ENCODE measurements at regions not wholly inside any gene's neighbourhood (a gene's known extent, or its start where the extent isn't known, plus 50 kb on each side); places are given as distances from the start of the nearest gene placed in this dataset.

DNA sequence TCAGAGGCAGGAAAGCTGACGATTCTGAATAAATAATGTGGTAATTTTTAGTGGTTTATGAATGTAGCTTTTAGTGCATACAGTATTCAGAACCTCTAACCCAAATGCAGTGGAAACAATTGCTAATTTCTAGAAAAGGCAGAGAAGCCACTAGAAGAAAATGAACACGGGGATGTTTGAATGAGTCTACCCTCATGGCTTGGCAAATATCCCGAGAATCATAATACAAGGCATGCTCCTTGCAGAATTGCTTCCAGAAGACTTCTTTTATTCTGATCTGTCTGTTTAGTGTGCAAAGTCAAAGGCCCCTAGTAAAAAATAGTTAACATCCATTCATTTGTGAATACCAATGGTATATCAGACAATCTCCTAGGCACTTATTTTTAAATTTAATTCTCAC is 246.8 kb downstream of the LMO4 start:
- H3K4me1 ChIP-seq (ENCODE audit: control insufficient read depth in 5 of 5, insufficient read depth in 5 of 5, low read length in 5 of 5): no peaks in the 10 kb centered on the region
- no peak overlapping the region for H3K4me3 ChIP-seq (ENCODE audit: low read depth in 1 of 5, low read length in 5 of 5)
- H3K27me3 ChIP-seq (ENCODE audit: control insufficient read depth in 5 of 5, insufficient read depth in 4 of 5, low read length in 5 of 5): no peaks in the 10 kb centered on the region
- H3K9me3 ChIP-seq (ENCODE audit: control insufficient read depth in 5 of 5, low read length in 5 of 5): no peaks in the 10 kb centered on the region
- no peak overlapping the region for H3K9ac ChIP-seq (ENCODE audit: low read length in 5 of 5)
- no peak overlapping the region for H3K27ac ChIP-seq (ENCODE audit: low read depth, low read length)
- no peaks in the 10 kb centered on the region for H3K36me3 ChIP-seq (ENCODE audit: control insufficient read depth in 5 of 5, insufficient read depth in 5 of 5, low read length in 5 of 5)

DNA sequence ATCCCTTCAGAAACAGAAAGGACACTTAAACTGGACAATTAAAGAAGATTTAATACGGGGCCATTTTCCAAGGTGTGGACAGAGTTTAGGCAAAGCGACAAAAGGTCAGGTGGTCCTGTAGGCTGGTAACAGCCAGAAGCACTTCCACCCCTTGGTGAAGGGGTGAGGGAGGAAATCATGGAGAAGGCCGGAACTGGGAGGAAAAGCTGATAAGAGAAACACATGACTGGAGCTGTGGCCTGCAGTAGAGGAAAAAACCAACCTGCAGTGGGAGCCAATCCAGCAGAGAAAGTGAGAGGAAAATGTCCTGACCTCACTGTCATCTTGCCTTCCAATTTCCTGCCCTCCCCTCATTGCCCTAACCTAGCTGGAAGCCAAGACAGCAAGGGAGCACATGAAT is 249.8 kb downstream of the LMO4 start:
- H3K4me1 ChIP-seq (ENCODE audit: control insufficient read depth in 5 of 5, insufficient read depth in 5 of 5, low read length in 5 of 5): no peaks in the 10 kb centered on the region
- H3K9me3 ChIP-seq (ENCODE audit: control insufficient read depth in 5 of 5, low read length in 5 of 5): no peaks in the 10 kb centered on the region

DNA sequence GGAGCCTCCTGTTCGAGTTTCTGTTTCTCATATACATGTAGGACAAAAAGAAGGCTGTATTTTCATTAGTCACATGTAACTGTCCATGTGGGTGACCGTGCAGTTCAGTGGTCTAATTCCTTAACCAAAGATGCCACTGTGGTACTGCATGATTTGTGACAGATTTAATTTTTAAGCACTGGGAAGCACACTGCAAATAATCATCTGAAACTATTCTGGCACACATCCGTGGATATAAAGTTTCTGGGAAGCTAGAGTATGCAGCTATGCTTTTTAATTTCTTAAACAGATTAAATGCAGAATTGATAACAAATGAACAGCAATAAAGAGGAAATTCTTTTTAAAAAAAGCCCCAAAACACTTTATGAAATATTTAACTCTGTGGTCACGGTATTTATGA is 254.8 kb downstream of the LMO4 start:
- H3K9ac ChIP-seq (ENCODE audit: low read length in 5 of 5): no peak overlapping the region
- no peak overlapping the region for H3K27ac ChIP-seq (ENCODE audit: low read depth, low read length)
- no peaks in the 10 kb centered on the region for H3K27me3 ChIP-seq (ENCODE audit: control insufficient read depth in 5 of 5, insufficient read depth in 4 of 5, low read length in 5 of 5)
- H3K4me3 ChIP-seq (ENCODE audit: low read depth in 1 of 5, low read length in 5 of 5): no peak overlapping the region
- no peaks in the 10 kb centered on the region for H3K9me3 ChIP-seq (ENCODE audit: control insufficient read depth in 5 of 5, low read length in 5 of 5)
- H3K4me1 ChIP-seq (ENCODE audit: control insufficient read depth in 5 of 5, insufficient read depth in 5 of 5, low read length in 5 of 5): no peaks in the 10 kb centered on the region
- H3K36me3 ChIP-seq (ENCODE audit: control insufficient read depth in 5 of 5, insufficient read depth in 5 of 5, low read length in 5 of 5): no peaks in the 10 kb centered on the region

More for the DNA sequence above, 249.8 kb downstream of the LMO4 start:
- Histone ChIP-seq H3K4me3 (ENCODE audit: low read depth in 1 of 5, low read length in 5 of 5) (no peak overlapping the region), H3K27ac (ENCODE audit: low read depth, low read length) (no peak overlapping the region), H3K27me3 (ENCODE audit: control insufficient read depth in 5 of 5, insufficient read depth in 4 of 5, low read length in 5 of 5) (no peaks in the 10 kb centered on the region), H3K36me3 (ENCODE audit: control insufficient read depth in 5 of 5, insufficient read depth in 5 of 5, low read length in 5 of 5) (no peaks in the 10 kb centered on the region), H3K9ac (ENCODE audit: low read length in 5 of 5) (no peak overlapping the region)

DNA sequence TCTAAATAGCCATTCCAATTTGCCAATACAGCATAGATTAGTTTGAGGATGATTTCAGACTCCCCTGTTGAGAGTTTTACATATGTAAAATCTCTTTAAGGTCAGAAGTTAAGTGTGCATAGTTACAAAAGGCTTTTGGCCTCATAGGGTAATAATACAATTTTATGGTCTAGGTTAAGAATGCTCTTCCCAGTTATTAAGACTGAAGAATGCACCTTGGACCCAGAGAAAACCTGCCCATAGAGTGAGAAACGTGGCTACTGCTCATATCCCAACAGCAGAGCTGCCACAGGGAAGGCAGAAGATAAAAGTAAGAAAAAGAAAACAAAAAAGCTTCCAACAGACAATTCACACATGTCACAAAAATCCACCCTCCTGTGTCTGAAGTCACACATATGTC is 255.9 kb downstream of the LMO4 start:
- Histone ChIP-seq H3K27me3 (ENCODE audit: control insufficient read depth in 5 of 5, insufficient read depth in 4 of 5, low read length in 5 of 5) (no peaks in the 10 kb centered on the region), H3K4me3 (ENCODE audit: low read depth in 1 of 5, low read length in 5 of 5) (no peak overlapping the region), H3K9me3 (ENCODE audit: control insufficient read depth in 5 of 5, low read length in 5 of 5) (no peaks in the 10 kb centered on the region), H3K4me1 (ENCODE audit: control insufficient read depth in 5 of 5, insufficient read depth in 5 of 5, low read length in 5 of 5) (no peaks in the 10 kb centered on the region), H3K9ac (ENCODE audit: low read length in 5 of 5) (no peak overlapping the region), H3K27ac (ENCODE audit: low read depth, low read length) (no peak overlapping the region), H3K36me3 (ENCODE audit: control insufficient read depth in 5 of 5, insufficient read depth in 5 of 5, low read length in 5 of 5) (no peaks in the 10 kb centered on the region)

DNA sequence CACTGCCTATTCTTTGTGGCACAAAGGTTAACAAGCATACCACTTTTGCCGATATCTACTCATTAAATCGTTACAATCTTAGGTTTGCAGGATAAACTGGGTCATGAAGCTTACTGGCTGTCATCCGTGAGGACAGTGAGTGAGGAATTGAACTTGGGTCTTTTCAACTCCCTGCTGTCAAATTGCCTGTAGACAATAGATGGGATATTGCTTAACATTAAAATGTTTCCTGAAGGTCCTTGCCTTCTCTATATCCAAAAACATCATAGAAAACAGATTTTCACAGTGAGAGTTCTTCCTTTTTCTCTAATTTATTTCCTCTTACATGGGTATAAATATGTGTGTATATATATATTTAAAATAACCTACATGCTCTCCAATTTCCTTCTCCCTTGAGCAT is 257.8 kb downstream of the LMO4 start:
- Histone ChIP-seq H3K27ac (ENCODE audit: low read depth, low read length) (no peak overlapping the region), H3K9me3 (ENCODE audit: control insufficient read depth in 5 of 5, low read length in 5 of 5) (no peaks in the 10 kb centered on the region), H3K4me1 (ENCODE audit: control insufficient read depth in 5 of 5, insufficient read depth in 5 of 5, low read length in 5 of 5) (no peaks in the 10 kb centered on the region), H3K36me3 (ENCODE audit: control insufficient read depth in 5 of 5, insufficient read depth in 5 of 5, low read length in 5 of 5) (no peaks in the 10 kb centered on the region), H3K9ac (ENCODE audit: low read length in 5 of 5) (no peak overlapping the region), H3K27me3 (ENCODE audit: control insufficient read depth in 5 of 5, insufficient read depth in 4 of 5, low read length in 5 of 5) (no peaks in the 10 kb centered on the region), H3K4me3 (ENCODE audit: low read depth in 1 of 5, low read length in 5 of 5) (no peak overlapping the region)

DNA sequence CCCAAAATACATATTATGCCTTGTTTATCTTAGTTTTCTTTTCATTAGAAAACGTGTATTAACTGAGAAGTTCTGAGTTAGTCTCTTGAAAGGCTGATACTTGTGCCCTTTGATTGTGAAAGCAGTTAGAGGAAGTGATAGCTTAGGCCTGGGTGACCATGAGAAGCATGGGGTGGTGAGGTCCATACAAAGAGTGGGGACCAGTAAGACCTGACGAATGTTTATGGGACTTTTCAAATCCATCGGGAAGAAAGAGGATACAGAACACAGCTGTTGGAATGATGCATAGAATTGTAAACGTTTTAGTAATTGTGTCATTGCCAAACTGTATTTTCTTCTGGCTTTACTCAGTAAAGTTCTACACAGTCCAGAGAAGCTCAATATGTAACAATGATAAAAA is 259.8 kb downstream of the LMO4 start:
- Histone ChIP-seq H3K9me3 (ENCODE audit: control insufficient read depth in 5 of 5, low read length in 5 of 5) (no peaks in the 10 kb centered on the region), H3K9ac (ENCODE audit: low read length in 5 of 5) (no peak overlapping the region), H3K27me3 (ENCODE audit: control insufficient read depth in 5 of 5, insufficient read depth in 4 of 5, low read length in 5 of 5) (no peaks in the 10 kb centered on the region), H3K36me3 (ENCODE audit: control insufficient read depth in 5 of 5, insufficient read depth in 5 of 5, low read length in 5 of 5) (no peaks in the 10 kb centered on the region), H3K27ac (ENCODE audit: low read depth, low read length) (no peak overlapping the region), H3K4me3 (ENCODE audit: low read depth in 1 of 5, low read length in 5 of 5) (no peak overlapping the region), H3K4me1 (ENCODE audit: control insufficient read depth in 5 of 5, insufficient read depth in 5 of 5, low read length in 5 of 5) (no peaks in the 10 kb centered on the region)

DNA sequence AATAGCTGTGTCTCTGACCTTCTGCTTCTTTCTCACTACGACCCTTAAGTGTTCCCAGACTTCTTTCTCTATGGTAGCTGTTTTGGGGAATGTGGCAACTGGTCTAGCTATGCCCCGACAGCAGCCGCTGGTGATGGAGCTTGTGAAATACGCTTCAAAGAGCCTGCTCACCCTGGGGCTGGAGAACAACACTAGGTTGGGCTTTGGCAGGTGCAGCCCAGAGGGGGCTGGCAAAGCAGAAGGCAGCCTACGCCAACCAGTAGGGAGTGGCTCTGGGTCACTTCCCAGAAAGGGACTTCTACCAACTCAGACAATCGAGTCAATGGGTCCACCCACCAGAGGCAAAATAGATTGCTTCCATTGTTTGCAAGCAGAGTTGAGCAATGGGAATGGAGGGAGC is 262.8 kb downstream of the LMO4 start:
- Histone ChIP-seq H3K36me3 (ENCODE audit: control insufficient read depth in 5 of 5, insufficient read depth in 5 of 5, low read length in 5 of 5) (no peaks in the 10 kb centered on the region), H3K9ac (ENCODE audit: low read length in 5 of 5) (no peak overlapping the region), H3K4me1 (ENCODE audit: control insufficient read depth in 5 of 5, insufficient read depth in 5 of 5, low read length in 5 of 5) (peaks cover 0 to 8% (median 0%) of the 10 kb centered on the region in 5 donors), H3K27me3 (ENCODE audit: control insufficient read depth in 5 of 5, insufficient read depth in 4 of 5, low read length in 5 of 5) (no peaks in the 10 kb centered on the region), H3K9me3 (ENCODE audit: control insufficient read depth in 5 of 5, low read length in 5 of 5) (no peaks in the 10 kb centered on the region), H3K4me3 (ENCODE audit: low read depth in 1 of 5, low read length in 5 of 5) (no peak overlapping the region), H3K27ac (ENCODE audit: low read depth, low read length) (no peak overlapping the region)

DNA sequence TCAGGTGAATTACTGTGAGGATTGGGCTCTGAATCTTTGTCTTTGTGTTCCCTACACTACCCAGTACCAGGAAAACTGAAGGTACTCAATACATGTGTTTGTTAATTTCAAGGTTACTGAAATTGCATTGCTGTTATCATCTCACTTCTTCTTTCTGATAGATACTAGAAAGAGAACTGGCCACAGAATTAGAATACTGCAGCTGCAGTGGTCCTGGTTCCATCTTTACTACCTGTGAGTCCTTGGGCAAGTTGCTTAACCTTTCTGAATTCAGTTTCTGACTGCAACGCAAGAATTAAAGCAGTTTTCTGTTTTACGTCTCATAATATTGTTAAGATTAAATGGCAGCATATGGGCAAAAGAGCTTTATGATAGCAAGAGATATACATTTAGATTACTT is 263.5 kb downstream of the LMO4 start:
- H3K36me3 ChIP-seq (ENCODE audit: control insufficient read depth in 5 of 5, insufficient read depth in 5 of 5, low read length in 5 of 5): no peaks in the 10 kb centered on the region
- H3K27ac ChIP-seq (ENCODE audit: low read depth, low read length): no peak overlapping the region
- H3K9ac ChIP-seq (ENCODE audit: low read length in 5 of 5): no peak overlapping the region
- no peak overlapping the region for H3K4me3 ChIP-seq (ENCODE audit: low read depth in 1 of 5, low read length in 5 of 5)
- H3K27me3 ChIP-seq (ENCODE audit: control insufficient read depth in 5 of 5, insufficient read depth in 4 of 5, low read length in 5 of 5): no peaks in the 10 kb centered on the region
- H3K4me1 ChIP-seq (ENCODE audit: control insufficient read depth in 5 of 5, insufficient read depth in 5 of 5, low read length in 5 of 5): peaks cover 0 to 8% (median 0%) of the 10 kb centered on the region in 5 donors
- H3K9me3 ChIP-seq (ENCODE audit: control insufficient read depth in 5 of 5, low read length in 5 of 5): no peaks in the 10 kb centered on the region

DNA sequence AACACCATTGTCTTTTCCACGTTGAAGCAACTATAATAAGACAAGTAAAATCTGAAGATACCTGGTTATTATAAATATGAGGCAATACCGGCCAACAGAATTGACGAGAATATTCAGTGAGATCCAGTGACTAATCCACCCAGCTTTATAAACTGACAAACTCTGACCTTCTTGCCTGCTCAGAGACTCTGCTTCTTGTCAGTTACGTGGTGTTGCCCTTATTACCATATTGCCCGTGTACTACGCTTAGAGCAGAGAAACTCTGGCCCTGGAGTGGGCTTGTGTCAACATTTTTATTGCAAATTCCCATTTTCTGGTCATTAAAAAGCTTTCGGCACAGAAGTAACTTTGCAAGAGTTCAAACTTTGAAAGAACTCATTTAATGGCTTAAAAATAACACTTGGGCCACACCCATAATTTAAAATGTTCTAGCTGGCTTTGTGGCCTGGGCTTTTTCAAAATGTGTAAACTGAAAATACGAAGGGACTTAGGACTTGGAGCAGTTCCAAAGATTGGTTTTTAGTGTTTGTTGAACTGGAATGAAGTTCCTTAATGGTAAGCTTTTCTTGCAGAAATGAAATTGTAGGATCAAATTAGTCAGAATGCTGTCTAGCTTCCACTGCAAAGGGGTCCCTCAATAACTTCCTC is 266.2 kb downstream of the LMO4 start:
- Histone ChIP-seq H3K4me1 (ENCODE audit: control insufficient read depth in 5 of 5, insufficient read depth in 5 of 5, low read length in 5 of 5) (peaks cover 0 to 13% (median 3%) of the 10 kb centered on the region in 5 donors), H3K9me3 (ENCODE audit: control insufficient read depth in 5 of 5, low read length in 5 of 5) (no peaks in the 10 kb centered on the region), H3K27me3 (ENCODE audit: control insufficient read depth in 5 of 5, insufficient read depth in 4 of 5, low read length in 5 of 5) (no peaks in the 10 kb centered on the region), H3K27ac (ENCODE audit: low read depth, low read length) (no peak overlapping the region), H3K36me3 (ENCODE audit: control insufficient read depth in 5 of 5, insufficient read depth in 5 of 5, low read length in 5 of 5) (no peaks in the 10 kb centered on the region), H3K4me3 (ENCODE audit: low read depth in 1 of 5, low read length in 5 of 5) (peak overlapping the region in 1 of 5 donors; percentile 24), H3K9ac (ENCODE audit: low read length in 5 of 5) (no peak overlapping the region)

DNA sequence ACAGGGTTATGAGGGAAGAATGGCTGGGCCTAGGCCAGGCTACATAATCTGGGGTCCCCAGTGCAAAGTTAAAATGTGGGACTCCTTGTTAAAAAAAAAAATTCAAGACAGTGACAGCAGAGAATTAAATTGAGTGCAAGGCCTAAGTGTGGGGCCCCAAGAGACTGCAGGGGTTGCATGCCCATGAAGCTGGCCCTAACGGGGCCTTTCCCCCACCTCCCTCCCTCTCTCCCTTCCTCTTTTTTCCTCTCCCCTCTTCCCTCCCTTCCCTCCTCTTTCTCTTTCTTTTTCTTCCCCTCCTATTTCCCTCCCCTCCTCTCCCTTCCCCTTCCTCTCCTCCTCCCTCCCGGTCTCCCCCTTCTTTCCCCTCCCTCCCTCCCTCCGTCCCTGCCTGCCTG is 266.7 kb downstream of the LMO4 start:
- Histone ChIP-seq H3K27me3 (ENCODE audit: control insufficient read depth in 5 of 5, insufficient read depth in 4 of 5, low read length in 5 of 5) (no peaks in the 10 kb centered on the region), H3K4me1 (ENCODE audit: control insufficient read depth in 5 of 5, insufficient read depth in 5 of 5, low read length in 5 of 5) (peaks cover 0 to 13% (median 3%) of the 10 kb centered on the region in 5 donors), H3K9me3 (ENCODE audit: control insufficient read depth in 5 of 5, low read length in 5 of 5) (no peaks in the 10 kb centered on the region), H3K4me3 (ENCODE audit: low read depth in 1 of 5, low read length in 5 of 5) (no peak overlapping the region), H3K9ac (ENCODE audit: low read length in 5 of 5) (no peak overlapping the region), H3K36me3 (ENCODE audit: control insufficient read depth in 5 of 5, insufficient read depth in 5 of 5, low read length in 5 of 5) (no peaks in the 10 kb centered on the region), H3K27ac (ENCODE audit: low read depth, low read length) (no peak overlapping the region)

DNA sequence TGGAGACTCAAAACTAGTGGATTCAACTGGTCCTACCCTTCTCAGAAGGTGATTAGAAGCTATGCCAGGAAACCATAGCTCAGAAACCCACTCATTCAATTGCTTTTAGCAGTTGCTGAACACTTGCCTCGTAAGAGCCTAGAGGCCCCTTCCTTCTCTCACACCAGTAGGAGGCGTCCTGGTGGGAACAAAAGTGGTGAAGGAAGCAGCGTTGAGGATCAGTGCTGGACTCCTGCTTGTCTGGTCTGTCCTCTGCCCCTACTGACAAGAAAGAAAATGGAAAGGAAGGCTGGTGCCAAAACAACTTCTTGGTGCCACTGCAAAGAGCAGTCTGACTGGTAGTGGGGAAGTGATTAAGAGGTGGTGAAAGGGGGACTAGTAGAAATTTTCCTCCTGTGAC is 269.7 kb downstream of the LMO4 start:
- H3K36me3 ChIP-seq (ENCODE audit: control insufficient read depth in 5 of 5, insufficient read depth in 5 of 5, low read length in 5 of 5): no peaks in the 10 kb centered on the region
- H3K4me3 ChIP-seq (ENCODE audit: low read depth in 1 of 5, low read length in 5 of 5): no peak overlapping the region
- H3K4me1 ChIP-seq (ENCODE audit: control insufficient read depth in 5 of 5, insufficient read depth in 5 of 5, low read length in 5 of 5): peaks cover 0 to 13% (median 3%) of the 10 kb centered on the region in 5 donors
- no peak overlapping the region for H3K9ac ChIP-seq (ENCODE audit: low read length in 5 of 5)
- H3K9me3 ChIP-seq (ENCODE audit: control insufficient read depth in 5 of 5, low read length in 5 of 5): no peaks in the 10 kb centered on the region
- no peak overlapping the region for H3K27ac ChIP-seq (ENCODE audit: low read depth, low read length)
- no peaks in the 10 kb centered on the region for H3K27me3 ChIP-seq (ENCODE audit: control insufficient read depth in 5 of 5, insufficient read depth in 4 of 5, low read length in 5 of 5)

Measured in subcutaneous abdominal adipose tissue (tissue), 5 donors.